ENCODE measurements at regions not wholly inside any gene's neighbourhood (a gene's known extent, or its start where the extent isn't known, plus 50 kb on each side); places are given as distances from the start of the nearest gene placed in this dataset.

DNA sequence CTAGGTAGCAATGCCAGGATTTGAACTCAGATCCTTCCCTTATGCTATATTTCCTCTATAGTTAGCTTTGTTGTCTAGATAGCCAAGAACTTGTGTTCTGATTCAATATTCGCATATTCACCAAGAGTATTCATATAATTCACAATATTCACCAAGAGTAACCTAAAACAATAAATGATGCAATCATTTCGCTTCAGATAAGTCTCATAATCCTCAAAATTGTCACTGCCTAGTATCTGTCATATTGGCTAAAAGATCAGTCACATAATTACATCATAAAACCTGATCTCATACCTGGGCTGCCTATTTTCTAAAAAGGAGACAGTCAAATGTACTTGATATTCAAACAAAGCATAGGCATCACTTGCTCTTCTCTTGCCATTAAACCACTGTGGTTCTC is 199.7 kb upstream of the CPEB2 start:
- no peak overlapping the region for H3K4me3 Mint-ChIP-seq
- peaks cover 0 to 4% of the 10 kb centered on the region in 2 donors for H3K4me1 Mint-ChIP-seq (ENCODE audit: low read depth in 2 of 2)
- peaks cover 6% of the 10 kb centered on the region for H3K36me3 Mint-ChIP-seq
- peaks cover 6% of the 10 kb centered on the region for H3K9me3 Mint-ChIP-seq
- H3K27ac Mint-ChIP-seq, result no peak overlapping the region
- H3K27me3 Mint-ChIP-seq, result peaks cover 0 to 11% of the 10 kb centered on the region in 2 donors
- ATAC-seq (no peak), DNase-seq (ENCODE audit: low spot score) (no peak)

- H3K9me3 Mint-ChIP-seq, result no peaks in the 10 kb centered on the region
- DNase-seq (ENCODE audit: low spot score) (no peak), ATAC-seq (no peak)
- peaks cover 0 to 9% of the 10 kb centered on the region in 2 donors for H3K4me1 Mint-ChIP-seq (ENCODE audit: low read depth in 2 of 2)
- no peak overlapping the region for H3K27ac Mint-ChIP-seq
- peaks cover 4% of the 10 kb centered on the region for H3K36me3 Mint-ChIP-seq
- peaks cover 0 to 6% of the 10 kb centered on the region in 2 donors for H3K27me3 Mint-ChIP-seq
- H3K4me3 Mint-ChIP-seq, result no peak overlapping the region
These were observed 194.4 kb upstream of the CPEB2 start for GRCh38 chr4:14807856-14808255.

DNA sequence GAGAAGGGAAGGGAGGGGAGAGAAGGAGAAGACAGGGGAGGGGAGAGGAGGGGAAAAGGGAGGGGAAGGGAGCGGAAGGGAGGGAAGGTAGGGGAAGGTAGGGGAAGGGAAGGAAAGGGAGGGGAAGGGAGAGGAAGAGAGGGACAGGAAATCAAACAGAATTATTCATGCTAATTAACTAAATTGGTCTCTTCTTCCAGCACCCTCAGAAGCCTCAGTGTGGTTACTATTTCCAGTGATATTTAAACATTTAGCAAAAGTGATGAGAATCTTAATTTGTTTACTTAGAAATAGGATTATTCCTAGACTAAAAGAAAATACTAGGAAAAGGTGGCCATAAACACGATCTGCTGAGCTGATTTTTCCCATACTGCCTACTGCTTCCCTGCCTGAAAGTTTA is 193.1 kb upstream of the CPEB2 start:
- no peaks in the 10 kb centered on the region for H3K9me3 Mint-ChIP-seq
- H3K27me3 Mint-ChIP-seq, result peaks cover 0 to 6% of the 10 kb centered on the region in 2 donors
- H3K36me3 Mint-ChIP-seq, result peaks cover 4% of the 10 kb centered on the region
- ATAC-seq (no peak), DNase-seq (ENCODE audit: low spot score) (no peak)
- no peak overlapping the region for H3K27ac Mint-ChIP-seq
- no peak overlapping the region for H3K4me3 Mint-ChIP-seq
- H3K4me1 Mint-ChIP-seq (ENCODE audit: low read depth in 2 of 2), result peaks cover 0 to 9% of the 10 kb centered on the region in 2 donors

- Mint-ChIP-seq H3K27ac (no peak overlapping the region), H3K27me3 (no peaks in the 10 kb centered on the region), H3K4me3 (no peak overlapping the region), H3K9me3 (no peaks in the 10 kb centered on the region), H3K4me1 (ENCODE audit: low read depth in 2 of 2) (peaks cover 0 to 9% of the 10 kb centered on the region in 2 donors), H3K36me3 (peaks cover 4% of the 10 kb centered on the region)
- DNase-seq (ENCODE audit: low spot score), result no peak
- ATAC-seq, result no peak
These were observed 192.2 kb upstream of the CPEB2 start for GRCh38 chr4:14810121-14810520.

DNA sequence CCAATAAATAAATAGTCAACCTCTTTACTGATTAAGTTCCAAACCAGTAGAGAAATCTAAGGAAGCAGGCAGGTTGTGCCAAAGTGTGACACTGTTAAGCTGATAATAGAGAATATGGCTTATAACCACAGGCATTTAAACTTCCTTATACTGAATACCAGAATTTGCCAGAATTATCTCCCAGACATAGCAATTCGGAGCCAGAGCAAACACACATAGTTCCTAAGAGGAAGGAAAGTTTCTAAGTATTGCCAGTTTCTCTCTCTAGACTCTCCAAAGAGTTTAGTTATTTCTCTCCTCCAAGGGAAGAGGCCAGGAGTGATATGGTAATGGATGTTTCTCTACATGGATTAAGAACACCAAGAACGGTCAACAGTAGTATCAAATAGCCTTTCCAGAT is 191.7 kb upstream of the CPEB2 start:
- Mint-ChIP-seq H3K4me3 (no peak overlapping the region), H3K27me3 (no peaks in the 10 kb centered on the region), H3K36me3 (peaks cover 4% of the 10 kb centered on the region), H3K27ac (no peak overlapping the region), H3K4me1 (ENCODE audit: low read depth in 2 of 2) (peaks cover 0 to 9% of the 10 kb centered on the region in 2 donors), H3K9me3 (no peaks in the 10 kb centered on the region)
- DNase-seq (ENCODE audit: low spot score) (no peak), ATAC-seq (no peak)

DNA sequence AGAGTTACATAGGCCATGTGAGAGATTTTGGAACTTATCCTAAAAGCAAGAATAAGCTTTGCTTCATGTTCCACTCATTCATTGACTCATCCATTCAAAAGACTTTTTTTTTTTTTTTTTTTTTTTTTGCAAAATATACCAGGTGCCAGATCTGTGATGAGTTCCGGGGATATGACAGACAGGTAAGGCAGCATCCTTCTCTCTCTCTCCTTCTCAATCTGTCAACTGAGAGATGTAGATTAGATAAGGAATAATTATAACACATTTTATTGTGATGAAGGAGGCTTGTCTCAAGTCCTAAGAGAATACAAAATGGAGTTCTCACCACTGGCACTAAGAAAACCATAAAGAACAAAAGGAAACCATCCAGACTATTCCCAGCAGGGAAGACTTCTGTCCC is 190.2 kb upstream of the CPEB2 start:
- H3K9me3 Mint-ChIP-seq, result no peaks in the 10 kb centered on the region
- ATAC-seq (no peak), DNase-seq (ENCODE audit: low spot score) (no peak)
- H3K27me3 Mint-ChIP-seq, result no peaks in the 10 kb centered on the region
- H3K4me3 Mint-ChIP-seq, result no peak overlapping the region
- peaks cover 4% of the 10 kb centered on the region for H3K36me3 Mint-ChIP-seq
- H3K27ac Mint-ChIP-seq, result no peak overlapping the region
- peaks cover 0 to 9% of the 10 kb centered on the region in 2 donors for H3K4me1 Mint-ChIP-seq (ENCODE audit: low read depth in 2 of 2)

DNA sequence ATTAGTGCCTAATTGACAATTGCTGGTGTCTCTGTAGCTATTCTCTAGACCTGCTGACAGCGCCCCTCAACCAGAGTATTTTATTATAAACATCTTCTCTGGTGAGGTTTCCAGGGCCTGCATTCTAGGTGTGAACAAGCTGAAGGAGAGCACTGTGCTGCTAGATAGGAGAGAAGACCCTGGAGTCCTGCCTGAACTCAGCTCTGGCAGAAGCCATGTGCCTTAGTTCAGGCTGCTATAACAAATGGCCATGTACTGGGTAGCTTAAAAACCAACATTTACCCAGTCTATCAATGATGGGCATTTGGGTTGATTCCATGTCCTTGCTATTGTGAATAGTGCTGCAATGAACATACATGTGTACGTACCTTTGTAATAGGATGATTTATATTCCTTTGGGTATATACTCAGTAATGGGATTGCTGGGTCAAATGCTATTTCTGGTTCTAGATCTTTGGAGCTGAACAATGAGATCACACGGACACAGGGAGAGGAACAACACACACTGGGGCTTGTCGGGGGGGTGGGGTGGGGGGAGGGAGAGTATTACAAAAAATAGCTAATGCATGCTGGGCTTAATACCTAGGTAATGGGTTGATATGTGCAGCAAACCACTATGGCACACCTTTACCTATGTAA is 185.5 kb upstream of the CPEB2 start:
- Mint-ChIP-seq H3K27me3 (no peaks in the 10 kb centered on the region), H3K27ac (no peak overlapping the region), H3K9me3 (no peaks in the 10 kb centered on the region), H3K4me3 (no peak overlapping the region), H3K4me1 (ENCODE audit: low read depth in 2 of 2) (peaks cover 0 to under 1% of the 10 kb centered on the region in 2 donors), H3K36me3 (no peaks in the 10 kb centered on the region)
- DNase-seq (ENCODE audit: low spot score) (no peak), ATAC-seq (no peak)

DNA sequence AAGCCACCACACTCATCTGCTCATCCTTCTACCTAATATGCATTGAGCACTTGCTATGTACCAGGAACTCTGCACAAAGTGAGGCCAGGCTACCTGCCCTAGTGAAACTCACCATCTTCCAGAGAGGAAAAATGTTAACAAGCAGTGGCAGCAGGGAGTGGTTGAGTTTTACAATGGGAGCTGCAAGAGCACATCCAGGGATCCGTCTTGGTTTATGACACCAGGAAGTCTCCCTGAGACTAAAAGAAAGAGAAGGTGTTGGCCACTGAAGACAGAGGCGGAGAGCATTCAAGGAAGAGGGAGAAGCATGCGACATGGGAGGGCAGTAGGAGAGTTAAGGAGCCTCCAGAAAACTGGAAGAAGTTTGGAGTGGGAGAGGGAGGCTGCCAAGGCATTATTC is 178.1 kb upstream of the CPEB2 start:
- Mint-ChIP-seq H3K9me3 (no peaks in the 10 kb centered on the region), H3K36me3 (no peaks in the 10 kb centered on the region), H3K4me3 (no peak overlapping the region), H3K27me3 (peaks cover 5 to 13% of the 10 kb centered on the region in 2 donors), H3K27ac (no peak overlapping the region), H3K4me1 (ENCODE audit: low read depth in 2 of 2) (peaks cover 0 to 9% of the 10 kb centered on the region in 2 donors)
- ATAC-seq (no peak), DNase-seq (ENCODE audit: low spot score) (no peak)

DNA sequence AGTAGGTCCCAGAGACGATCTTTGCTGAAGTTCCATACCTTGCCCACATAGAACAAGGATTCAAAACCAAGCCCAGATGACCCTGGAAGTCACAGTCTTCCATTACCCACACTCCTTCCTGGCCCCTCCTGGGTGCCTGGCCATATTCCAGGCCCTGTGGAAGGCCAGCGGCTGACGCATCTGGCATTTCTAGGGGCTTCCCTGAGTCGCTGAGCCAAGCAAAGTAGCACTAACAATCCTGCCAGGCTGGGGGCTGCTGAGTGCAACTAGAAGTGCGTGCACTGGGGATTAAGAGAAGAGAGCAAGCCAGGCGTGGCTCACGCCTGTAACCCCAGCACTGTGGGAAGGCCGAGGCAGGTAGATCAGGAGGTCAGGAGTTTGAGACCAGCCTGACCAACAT is 175.2 kb upstream of the CPEB2 start:
- Mint-ChIP-seq H3K9me3 (no peaks in the 10 kb centered on the region), H3K27ac (no peak overlapping the region), H3K4me3 (no peak overlapping the region), H3K4me1 (ENCODE audit: low read depth in 2 of 2) (peaks cover 0 to 13% of the 10 kb centered on the region in 2 donors), H3K27me3 (peaks cover 5 to 13% of the 10 kb centered on the region in 2 donors), H3K36me3 (no peaks in the 10 kb centered on the region)
- DNase-seq (ENCODE audit: low spot score), result no peak
- ATAC-seq, result no peak

- no peak for DNase-seq (ENCODE audit: low spot score)
- H3K36me3 Mint-ChIP-seq, result no peaks in the 10 kb centered on the region
- H3K9me3 Mint-ChIP-seq, result no peaks in the 10 kb centered on the region
- no peak overlapping the region for H3K4me3 Mint-ChIP-seq
- peaks cover 0 to 9% of the 10 kb centered on the region in 2 donors for H3K4me1 Mint-ChIP-seq (ENCODE audit: low read depth in 2 of 2)
- peaks cover 0 to 1% of the 10 kb centered on the region in 2 donors for H3K27me3 Mint-ChIP-seq
- ATAC-seq, result no peak
- H3K27ac Mint-ChIP-seq, result no peak overlapping the region
These were observed 172.5 kb upstream of the CPEB2 start for GRCh38 chr4:14829795-14830194.

DNA sequence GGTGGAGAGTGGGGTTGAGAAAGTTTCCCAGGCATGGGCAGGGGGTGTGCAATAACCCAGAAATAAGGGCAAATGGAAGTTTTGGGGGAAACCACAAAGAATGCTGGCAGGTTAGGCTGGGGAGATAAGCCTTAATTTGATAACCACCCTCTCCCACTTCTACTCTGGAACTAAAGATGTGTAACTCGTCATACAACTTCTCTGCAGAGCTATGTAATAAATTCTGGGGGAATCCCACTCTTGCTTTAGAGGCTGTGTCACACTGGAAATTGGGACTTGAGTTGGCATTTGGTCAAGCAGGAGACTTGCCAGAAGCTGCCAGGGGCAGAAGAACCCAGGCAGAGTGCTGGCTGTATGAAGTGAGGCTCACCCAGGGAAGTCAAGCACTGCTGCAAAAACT is 170.9 kb upstream of the CPEB2 start:
- ATAC-seq (no peak), DNase-seq (ENCODE audit: low spot score) (no peak)
- Mint-ChIP-seq H3K27ac (peak overlapping the region in 1 of 2 donors; percentile 61), H3K4me1 (ENCODE audit: low read depth in 2 of 2) (peaks cover 0 to 10% of the 10 kb centered on the region in 2 donors), H3K27me3 (no peaks in the 10 kb centered on the region), H3K9me3 (no peaks in the 10 kb centered on the region), H3K4me3 (no peak overlapping the region), H3K36me3 (no peaks in the 10 kb centered on the region)

DNA sequence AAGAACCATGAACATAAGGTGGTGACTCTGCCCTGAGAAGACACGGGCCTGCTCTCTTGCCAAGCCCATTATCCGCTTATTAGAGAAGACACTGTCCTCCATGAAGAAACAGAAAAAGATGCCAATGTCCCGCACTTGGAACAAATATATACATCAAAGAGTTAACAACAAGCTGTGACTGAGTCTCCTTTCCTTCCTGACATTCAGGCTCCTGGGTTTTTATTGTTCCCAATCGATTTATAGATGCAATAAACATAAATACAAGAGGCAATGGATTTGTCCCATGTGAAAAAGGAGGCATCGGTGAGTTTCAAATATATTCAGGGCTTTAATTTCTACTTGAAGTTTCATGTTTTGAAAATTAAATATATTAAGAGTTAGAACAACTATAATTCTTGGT is 169.2 kb upstream of the CPEB2 start:
- Mint-ChIP-seq H3K27ac (no peak overlapping the region), H3K4me1 (ENCODE audit: low read depth in 2 of 2) (peaks cover 0 to 10% of the 10 kb centered on the region in 2 donors), H3K36me3 (no peaks in the 10 kb centered on the region), H3K27me3 (no peaks in the 10 kb centered on the region), H3K9me3 (no peaks in the 10 kb centered on the region), H3K4me3 (no peak overlapping the region)
- ATAC-seq, result no peak
- DNase-seq (ENCODE audit: low spot score), result no peak

- no peak overlapping the region for H3K4me3 Mint-ChIP-seq
- no peak for DNase-seq (ENCODE audit: low spot score)
These were observed 167.9 kb upstream of the CPEB2 start for GRCh38 chr4:14834382-14834781.

GRCh38 chr4:14835288-14835687 is 167.0 kb upstream of the CPEB2 start:
- Mint-ChIP-seq H3K9me3 (no peaks in the 10 kb centered on the region), H3K27ac (no peak overlapping the region), H3K27me3 (no peaks in the 10 kb centered on the region), H3K36me3 (no peaks in the 10 kb centered on the region), H3K4me3 (no peak overlapping the region), H3K4me1 (ENCODE audit: low read depth in 2 of 2) (peaks cover 0 to 9% of the 10 kb centered on the region in 2 donors)
- ATAC-seq (no peak), DNase-seq (ENCODE audit: low spot score) (no peak)

More at GRCh38 chr4:14834382-14834781, 167.9 kb upstream of the CPEB2 start:
- peaks cover 0 to 9% of the 10 kb centered on the region in 2 donors for H3K4me1 Mint-ChIP-seq (ENCODE audit: low read depth in 2 of 2)
- peak in 1 of 2 donors; percentile 30 for ATAC-seq
- H3K36me3 Mint-ChIP-seq, result no peaks in the 10 kb centered on the region
- no peaks in the 10 kb centered on the region for H3K27me3 Mint-ChIP-seq
- H3K9me3 Mint-ChIP-seq, result no peaks in the 10 kb centered on the region
- H3K27ac Mint-ChIP-seq, result no peak overlapping the region
